ENCODE measurements at regions not wholly inside any gene's neighbourhood (a gene's known extent, or its start where the extent isn't known, plus 50 kb on each side); places are given as distances from the start of the nearest gene placed in this dataset.

DNA sequence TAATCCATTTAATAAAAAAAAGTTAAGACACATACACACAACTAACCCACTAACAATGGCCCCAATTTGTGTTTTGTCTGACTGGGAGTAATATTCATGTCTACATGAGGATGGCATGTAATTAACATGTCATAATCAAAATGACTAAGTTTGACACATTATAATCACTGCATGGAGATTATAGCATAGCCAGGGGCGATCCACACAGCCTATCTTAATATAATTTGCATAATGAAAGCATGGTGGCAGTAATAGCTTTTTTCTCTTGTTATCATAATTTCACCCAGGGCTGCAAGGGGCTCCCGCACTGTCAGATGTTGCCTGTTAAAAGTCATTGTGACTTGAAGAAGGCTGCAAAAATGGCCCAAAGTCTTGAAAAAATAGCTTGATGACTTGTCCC is 243.7 kb downstream of the SMAD2 start:
- DNase-seq (ENCODE audit: low read depth): no peak
- H3K36me3 ChIP-seq (ENCODE audit: control insufficient read depth, insufficient read depth, low read length): no peaks in the 10 kb centered on the region
- TF ChIP-seq, protein P1, sequence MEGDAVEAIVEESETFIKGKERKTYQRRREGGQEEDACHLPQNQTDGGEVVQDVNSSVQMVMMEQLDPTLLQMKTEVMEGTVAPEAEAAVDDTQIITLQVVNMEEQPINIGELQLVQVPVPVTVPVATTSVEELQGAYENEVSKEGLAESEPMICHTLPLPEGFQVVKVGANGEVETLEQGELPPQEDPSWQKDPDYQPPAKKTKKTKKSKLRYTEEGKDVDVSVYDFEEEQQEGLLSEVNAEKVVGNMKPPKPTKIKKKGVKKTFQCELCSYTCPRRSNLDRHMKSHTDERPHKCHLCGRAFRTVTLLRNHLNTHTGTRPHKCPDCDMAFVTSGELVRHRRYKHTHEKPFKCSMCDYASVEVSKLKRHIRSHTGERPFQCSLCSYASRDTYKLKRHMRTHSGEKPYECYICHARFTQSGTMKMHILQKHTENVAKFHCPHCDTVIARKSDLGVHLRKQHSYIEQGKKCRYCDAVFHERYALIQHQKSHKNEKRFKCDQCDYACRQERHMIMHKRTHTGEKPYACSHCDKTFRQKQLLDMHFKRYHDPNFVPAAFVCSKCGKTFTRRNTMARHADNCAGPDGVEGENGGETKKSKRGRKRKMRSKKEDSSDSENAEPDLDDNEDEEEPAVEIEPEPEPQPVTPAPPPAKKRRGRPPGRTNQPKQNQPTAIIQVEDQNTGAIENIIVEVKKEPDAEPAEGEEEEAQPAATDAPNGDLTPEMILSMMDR (IDR thresholded peaks at IDR 0.05; ENCODE audit: insufficient read depth, low read length, poor library complexity, severe bottlenecking): no peak
- no peak overlapping the region for H3K4me3 ChIP-seq (ENCODE audit: low read depth, low read length)
- H3K27me3 ChIP-seq (ENCODE audit: control insufficient read depth, insufficient read depth, low read length): no peaks in the 10 kb centered on the region

DNA sequence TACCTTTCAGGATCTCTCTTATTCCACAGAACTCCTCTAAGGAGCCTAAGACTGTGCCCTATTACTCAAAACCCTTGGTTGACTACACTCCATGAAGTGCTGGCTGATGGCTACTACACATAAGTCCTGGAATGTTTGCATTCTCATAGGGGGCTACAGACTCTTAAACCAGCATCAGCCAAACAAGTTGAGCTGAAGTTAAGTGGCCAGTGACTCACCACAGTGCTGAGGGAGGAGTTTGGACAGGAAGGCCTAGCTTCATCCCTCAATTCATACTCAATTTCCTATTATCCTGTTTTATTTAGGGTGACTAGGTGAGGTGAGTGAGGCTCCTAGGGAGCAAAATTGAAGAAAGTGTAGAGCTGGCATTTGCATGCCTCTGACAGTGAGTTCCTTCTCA is 246.7 kb downstream of the SMAD2 start:
- TF ChIP-seq, protein P1 (IDR thresholded peaks at IDR 0.05; ENCODE audit: insufficient read depth, low read length, poor library complexity, severe bottlenecking): no peak
- H3K36me3 ChIP-seq (ENCODE audit: control insufficient read depth, insufficient read depth, low read length): no peaks in the 10 kb centered on the region
- no peak overlapping the region for H3K4me3 ChIP-seq (ENCODE audit: low read depth, low read length)
- no peak for DNase-seq (ENCODE audit: low read depth)
- H3K27me3 ChIP-seq (ENCODE audit: control insufficient read depth, insufficient read depth, low read length): no peaks in the 10 kb centered on the region

DNA sequence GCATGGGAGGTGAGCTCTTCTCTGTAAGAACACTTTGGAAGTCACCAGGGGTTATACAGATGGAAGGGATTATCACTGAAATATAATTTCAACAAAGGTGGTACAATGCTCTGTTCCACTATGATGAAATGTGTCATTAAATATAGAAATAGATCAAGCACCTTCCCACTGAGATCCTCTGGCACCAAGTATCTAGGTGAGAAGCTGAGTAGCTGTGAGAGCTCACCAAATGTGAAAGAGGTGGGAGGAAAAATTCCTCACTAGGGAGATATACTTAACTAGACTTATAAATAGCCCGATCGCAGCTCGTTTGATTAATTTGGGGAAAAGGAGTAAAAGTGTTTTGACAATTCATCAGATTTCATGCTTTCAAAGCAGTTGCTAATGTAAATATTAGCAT is 247.6 kb downstream of the SMAD2 start:
- TF ChIP-seq, protein P1 (IDR thresholded peaks at IDR 0.05; ENCODE audit: insufficient read depth, low read length, poor library complexity, severe bottlenecking): no peak
- Histone ChIP-seq H3K27me3 (ENCODE audit: control insufficient read depth, insufficient read depth, low read length) (no peaks in the 10 kb centered on the region), H3K36me3 (ENCODE audit: control insufficient read depth, insufficient read depth, low read length) (no peaks in the 10 kb centered on the region), H3K4me3 (ENCODE audit: low read depth, low read length) (no peak overlapping the region)
- DNase-seq (ENCODE audit: low read depth): no peak

DNA sequence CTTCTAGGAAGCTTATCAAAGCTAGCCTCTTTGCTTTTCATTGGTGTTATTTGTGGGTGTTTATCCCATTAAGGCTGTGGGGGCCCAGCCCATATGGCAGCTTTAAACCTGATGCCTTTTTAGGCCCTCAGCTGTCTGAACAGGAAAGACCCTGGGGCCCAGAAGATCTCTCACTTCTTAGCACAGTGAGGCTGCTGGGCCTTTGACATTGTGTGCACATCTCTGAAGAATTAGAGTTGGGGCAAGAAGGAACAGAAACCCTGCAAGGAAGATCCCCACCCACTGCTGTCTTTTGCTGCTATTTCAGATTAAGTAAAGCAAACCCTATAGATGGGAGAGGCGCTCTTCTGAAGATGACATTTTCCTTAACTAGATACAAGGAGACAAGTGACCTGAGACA is 250.0 kb downstream of the SMAD2 start:
- DNase-seq (ENCODE audit: low read depth): no peak
- no peaks in the 10 kb centered on the region for H3K36me3 ChIP-seq (ENCODE audit: control insufficient read depth, insufficient read depth, low read length)
- H3K4me3 ChIP-seq (ENCODE audit: low read depth, low read length): no peak overlapping the region
- no peaks in the 10 kb centered on the region for H3K27me3 ChIP-seq (ENCODE audit: control insufficient read depth, insufficient read depth, low read length)
- TF ChIP-seq, protein P1 (IDR thresholded peaks at IDR 0.05; ENCODE audit: insufficient read depth, low read length, poor library complexity, severe bottlenecking): no peak

DNA sequence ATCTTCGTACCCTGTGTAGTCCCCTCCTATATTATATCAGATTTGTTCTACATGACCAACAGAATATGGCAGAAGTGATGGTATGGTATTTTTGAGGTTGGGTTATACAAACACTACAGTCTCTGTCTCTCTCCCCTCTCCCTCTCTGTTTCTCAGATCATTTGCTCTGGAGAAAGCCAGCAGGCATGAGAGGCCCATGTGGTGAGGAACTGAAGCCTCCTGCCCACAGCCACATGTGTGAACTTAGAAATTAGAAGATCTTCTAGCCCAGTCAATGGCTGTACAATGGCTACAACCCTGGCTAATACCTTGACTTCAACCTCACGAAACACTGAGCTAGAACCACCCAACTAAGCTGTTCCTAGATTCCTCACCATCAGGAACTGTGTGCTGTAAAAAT is 250.6 kb downstream of the SMAD2 start:
- no peak for DNase-seq (ENCODE audit: low read depth)
- TF ChIP-seq, protein P1 (IDR thresholded peaks at IDR 0.05; ENCODE audit: insufficient read depth, low read length, poor library complexity, severe bottlenecking): no peak
- H3K4me3 ChIP-seq (ENCODE audit: low read depth, low read length): no peak overlapping the region
- no peaks in the 10 kb centered on the region for H3K36me3 ChIP-seq (ENCODE audit: control insufficient read depth, insufficient read depth, low read length)
- H3K27me3 ChIP-seq (ENCODE audit: control insufficient read depth, insufficient read depth, low read length): no peaks in the 10 kb centered on the region

DNA sequence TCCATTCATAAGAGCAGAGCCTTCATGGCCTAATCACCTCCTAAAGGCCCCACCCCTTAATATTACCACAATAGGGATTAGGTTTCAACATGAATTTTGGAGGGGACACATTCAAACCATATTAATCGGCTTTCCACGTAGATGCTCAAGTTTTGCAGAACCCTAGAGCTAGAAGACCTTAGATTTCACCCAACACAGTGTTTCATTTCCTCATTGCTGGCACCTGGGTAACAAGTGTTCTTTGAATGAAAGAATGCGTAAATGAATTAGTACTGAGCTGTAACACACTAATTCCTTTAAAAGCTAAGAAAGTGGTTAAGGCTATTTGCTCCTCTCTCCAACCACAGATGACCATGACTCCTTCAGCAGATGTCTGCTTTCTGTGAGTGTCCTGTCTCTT is 252.5 kb downstream of the SMAD2 start:
- H3K4me3 ChIP-seq (ENCODE audit: low read depth, low read length): no peak overlapping the region
- TF ChIP-seq, protein P1 (IDR thresholded peaks at IDR 0.05; ENCODE audit: insufficient read depth, low read length, poor library complexity, severe bottlenecking): no peak
- DNase-seq (ENCODE audit: low read depth): no peak
- no peaks in the 10 kb centered on the region for H3K27me3 ChIP-seq (ENCODE audit: control insufficient read depth, insufficient read depth, low read length)
- H3K36me3 ChIP-seq (ENCODE audit: control insufficient read depth, insufficient read depth, low read length): no peaks in the 10 kb centered on the region

Measured in kidney epithelial cell (primary cell).